Activated T-helper 9 cell treated with anti-CD3 and anti-CD28 coated beads, Interleukin-2, amount 50 U/mL, for 16 hours (primary cell): ENCODE measurements at regions not wholly inside any gene's neighbourhood (a gene's known extent, or its start where the extent isn't known, plus 50 kb on each side); places are given as distances from the start of the nearest gene placed in this dataset.

Source experiments
- DNase-seq: peaks from one replicate; pipeline ENCODE4 v3.0.0-alpha.2; 2020; ENCODE audit warnings: low read depth

DNA sequence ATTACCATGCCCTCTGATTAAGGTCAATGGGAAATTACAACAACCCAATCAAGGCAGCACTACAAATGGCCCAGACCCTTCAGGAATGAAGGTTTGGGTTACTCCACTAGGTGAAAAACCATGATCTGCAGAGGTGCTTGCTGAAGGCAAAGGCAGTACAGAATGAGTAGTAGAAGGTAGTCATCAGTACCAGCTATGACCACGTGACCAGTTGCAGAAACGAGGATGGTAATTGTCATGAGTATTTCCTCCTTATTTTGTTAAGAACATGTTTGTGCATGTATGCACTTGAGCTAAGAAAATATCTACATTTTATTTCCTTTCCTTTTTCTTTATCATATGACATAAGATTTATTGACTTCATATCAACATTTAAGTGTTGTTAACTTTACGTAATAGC lies 607.1 kb downstream of the KCNT2 start:
- DNase-seq: no peak

DNA sequence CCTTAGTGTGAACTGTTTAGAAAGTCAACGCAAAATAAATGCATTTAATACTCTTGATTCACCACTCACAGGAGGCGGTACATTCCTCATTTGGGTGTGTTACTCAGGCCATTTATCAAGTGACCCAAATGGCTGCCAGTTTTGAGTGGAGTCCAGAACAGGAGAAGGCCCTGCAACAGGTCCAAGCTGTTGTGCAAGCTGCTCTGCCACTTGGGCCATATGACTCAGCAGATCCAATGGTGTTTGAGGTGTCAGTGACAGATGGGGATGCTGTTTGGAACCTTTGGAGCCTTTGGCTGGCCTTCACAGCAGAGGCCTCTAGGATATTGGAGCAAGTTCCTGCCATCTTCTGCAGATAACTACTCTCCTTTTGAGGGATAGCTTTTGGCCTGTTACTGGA lies 609.2 kb downstream of the KCNT2 start:
- no peak for DNase-seq

DNA sequence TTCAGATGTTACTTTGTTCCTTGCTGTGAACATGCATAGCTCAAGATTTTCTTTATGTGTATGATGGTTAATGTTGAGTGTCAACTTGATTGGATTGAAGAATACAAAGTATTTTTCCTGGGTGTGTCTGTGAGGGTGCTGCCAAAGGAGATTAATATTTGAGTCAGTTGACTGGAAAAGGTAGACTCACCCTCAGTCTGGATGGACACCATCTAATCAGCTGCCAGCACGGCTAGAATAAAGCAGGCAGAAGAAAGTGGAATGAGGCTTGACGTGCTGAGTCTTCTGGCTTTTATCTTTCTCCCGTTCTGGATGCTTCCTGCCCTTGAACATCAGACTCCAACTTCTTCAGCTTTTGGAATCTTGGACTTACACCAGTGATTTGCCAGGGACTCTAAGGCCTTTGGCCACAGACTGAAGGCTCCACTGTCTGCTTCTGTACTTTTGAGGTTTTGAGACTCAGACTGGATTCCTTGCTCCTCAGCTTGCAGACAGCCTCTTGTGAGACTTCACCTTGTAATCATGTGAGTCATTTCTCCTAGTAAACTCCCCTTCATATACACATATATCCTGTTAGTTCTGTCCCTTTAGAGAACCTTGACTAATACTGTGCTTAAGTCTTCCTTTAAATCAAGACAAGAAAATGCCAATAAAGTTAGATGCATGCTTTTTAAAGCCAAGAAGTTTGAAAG lies 626.6 kb downstream of the KCNT2 start:
- DNase-seq: no peak

DNA sequence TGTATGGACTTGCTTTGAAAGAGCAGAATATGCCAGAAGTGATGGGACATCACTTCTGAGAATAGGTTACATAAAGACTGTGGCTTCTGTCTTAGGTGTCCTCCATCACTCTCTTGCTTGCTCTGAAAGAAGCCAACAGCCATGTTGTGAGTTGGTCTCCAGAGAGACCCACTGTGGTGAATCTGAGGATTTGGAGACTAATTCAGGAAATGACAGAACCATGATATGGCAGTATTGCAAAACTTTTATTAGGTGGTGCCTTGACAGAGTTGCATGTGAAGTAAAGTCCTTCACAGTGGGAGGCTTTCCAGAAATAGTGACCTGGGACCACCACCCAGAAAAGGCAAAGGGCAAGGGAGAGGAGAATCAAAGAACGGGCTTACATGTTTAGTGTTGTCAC lies 628.6 kb downstream of the KCNT2 start:
- DNase-seq: no peak

DNA sequence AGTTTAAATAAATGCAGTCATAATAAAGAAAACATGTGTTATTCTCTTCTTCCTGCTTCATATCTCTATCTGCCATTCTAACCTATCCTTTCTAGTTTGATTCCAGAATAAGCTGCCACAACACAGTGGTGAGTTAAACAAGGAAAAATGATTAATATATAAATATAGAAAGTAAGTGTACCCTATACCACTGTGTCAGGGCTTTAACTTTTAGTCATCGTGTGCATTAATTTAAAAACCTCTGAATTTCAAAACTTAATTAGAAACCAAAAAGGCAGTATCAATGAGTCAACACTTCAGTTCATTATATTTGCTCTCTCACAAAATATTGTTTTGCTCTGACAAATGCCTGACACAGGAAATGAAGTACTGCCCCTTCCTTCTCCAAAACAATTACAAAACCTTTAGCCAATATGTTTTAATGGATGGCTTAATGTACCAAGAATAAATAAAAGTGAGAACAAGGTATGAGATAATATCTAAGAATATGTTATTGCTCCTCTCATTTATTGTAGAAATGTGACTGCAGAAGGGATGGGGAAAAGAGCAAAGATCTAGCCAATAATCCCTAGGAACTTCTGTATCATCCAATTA lies 634.8 kb downstream of the KCNT2 start:
- no peak for DNase-seq

DNA sequence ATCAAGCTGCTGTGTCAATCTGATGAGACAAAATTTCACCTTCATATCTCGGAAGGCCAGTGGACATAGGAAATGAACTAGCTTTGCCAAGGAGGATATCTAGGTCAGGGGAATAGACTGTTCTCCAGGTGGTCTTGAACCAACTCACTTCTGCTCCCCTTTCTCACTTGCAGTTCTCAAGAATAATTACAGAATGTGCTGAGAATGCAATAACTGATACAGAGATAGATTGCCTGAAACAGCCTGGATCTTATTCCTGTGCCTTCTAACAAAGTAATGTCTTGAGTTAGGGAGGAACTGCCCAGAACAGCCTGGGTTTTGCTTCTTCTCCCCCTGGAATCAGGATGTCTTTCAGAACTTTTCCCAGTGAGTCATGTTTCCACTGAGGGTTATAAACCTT lies 636.7 kb downstream of the KCNT2 start:
- no peak for DNase-seq

DNA sequence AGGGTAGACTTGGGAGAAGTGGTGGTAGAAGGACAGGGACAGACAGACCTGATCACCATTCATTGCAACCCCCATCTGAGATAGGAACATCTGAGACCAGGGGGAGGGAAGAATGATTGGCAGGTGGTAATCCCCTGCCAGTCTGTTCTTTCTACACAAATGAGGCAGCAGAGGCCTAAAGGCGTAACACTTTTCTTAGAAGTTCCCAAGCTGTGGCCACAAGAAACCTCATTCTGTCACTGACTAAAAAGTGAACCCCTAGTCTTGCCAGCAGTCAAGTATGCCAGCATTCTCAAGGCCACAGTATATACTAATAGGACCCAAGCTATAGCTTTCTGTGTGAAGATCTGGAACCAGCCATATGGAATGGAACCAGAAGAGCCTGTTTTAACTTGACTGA lies 638.0 kb downstream of the KCNT2 start:
- DNase-seq: no peak

DNA sequence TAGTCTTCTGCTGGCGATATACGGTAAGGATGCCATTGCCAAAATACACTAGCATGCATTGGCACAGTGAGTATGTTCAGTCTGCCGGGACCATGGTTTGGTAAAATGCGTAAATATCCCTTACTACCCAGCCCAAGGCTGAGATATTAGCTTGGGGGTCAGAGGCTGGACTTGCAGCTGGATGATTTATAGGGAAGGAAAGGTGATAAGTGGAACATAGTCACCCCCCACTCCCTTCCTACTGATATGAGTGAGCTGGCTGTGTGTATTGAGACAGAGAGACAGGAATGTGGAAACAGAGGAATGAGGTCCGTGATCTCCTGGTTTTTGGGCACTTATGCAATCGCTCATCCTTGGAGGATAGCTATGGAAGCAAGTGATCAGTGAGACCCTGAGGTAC lies 642.8 kb downstream of the KCNT2 start:
- DNase-seq: no peak

DNA sequence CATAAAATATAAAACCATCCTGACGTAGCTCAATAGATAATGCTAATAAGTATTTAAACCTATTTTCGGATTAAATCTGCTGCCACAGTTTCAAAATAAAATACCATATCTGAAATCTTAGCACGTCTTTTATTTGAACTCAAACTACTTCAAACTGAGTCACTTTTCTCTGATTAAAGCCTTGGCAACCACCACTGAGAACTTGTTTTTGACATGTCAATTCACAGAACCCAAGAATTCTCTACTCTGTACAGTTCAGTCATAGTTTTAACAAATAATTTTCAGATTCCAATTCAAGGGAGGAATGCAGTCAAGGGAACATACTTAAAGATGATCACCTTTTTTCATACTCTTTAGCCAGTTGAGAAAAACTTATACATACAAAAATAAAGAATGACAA lies 643.2 kb downstream of the KCNT2 start:
- DNase-seq: no peak

DNA sequence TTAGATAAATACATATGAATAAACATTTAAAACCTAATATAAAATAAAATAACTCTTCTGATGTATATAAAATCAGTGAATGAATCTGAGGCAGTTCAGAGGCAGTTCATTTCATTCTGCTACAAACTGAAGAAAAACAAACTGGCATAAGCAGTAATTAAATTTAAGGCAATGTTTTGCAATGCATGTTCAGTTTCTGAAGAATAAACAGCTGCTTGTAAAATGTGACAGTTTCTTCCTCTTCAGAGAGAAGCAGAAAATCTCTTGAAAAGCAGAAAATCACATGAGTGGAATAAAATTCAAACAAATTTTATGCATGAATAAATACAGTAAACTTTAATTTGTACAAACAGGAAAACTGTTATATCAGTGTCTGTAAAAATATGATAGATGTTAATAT lies 643.7 kb downstream of the KCNT2 start:
- no peak for DNase-seq

DNA sequence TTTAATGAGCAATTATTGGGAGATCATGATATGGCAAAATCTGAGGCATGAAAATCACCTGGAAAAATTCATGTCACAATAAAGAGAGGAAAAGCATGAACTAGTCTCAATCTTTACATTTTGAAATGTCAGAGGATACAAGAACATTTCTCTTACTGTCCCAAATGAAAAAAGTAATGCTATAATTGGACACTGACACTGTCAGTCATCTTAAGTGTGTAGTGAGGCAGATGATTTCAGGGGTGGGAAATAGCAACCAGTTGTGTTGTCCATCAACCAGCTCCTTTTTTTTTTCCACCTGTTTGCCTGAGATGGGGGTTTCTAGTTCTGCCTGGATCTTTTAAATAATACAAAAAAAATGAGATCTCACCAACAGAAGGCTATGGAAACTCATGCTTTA lies 646.2 kb downstream of the KCNT2 start:
- no peak for DNase-seq

DNA sequence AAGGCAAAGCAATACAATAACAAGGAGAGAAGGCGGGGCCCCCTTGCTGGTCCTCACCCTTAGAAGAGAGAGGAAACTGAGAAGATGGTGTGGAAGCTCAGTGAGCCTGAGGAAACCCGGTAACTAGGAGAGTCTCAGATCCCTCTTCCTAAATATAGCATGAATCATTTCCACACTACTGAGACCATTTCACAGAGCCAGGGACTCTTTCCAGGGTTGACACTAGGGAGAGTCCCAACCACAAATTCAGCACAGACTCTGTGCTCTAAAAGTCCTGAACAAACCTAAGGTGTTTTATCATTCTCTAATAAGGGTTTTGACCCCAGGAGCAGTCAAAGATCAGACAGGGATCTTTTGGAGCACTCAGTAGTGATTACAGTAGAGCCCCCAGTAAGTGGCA lies 647.7 kb downstream of the KCNT2 start:
- DNase-seq: no peak

DNA sequence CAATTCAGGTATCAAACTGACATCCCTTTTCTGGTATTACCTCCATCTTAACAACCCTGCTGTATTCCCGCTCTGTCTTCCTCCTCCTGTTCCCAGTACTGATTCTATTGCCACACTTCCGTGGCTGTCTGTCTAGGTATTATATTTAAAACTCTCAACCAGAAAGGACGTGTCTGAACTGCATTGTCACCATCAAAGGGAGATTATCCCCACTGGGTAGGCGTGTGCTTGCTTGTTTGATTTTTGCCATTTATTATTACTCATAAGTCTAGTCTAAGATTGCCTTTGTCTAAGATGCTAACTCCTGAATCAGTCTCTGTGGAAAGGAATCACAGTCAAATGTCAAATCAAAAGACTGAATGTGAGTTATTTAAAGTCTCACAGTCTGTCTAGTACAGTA lies 650.1 kb downstream of the KCNT2 start:
- DNase-seq: no peak

DNA sequence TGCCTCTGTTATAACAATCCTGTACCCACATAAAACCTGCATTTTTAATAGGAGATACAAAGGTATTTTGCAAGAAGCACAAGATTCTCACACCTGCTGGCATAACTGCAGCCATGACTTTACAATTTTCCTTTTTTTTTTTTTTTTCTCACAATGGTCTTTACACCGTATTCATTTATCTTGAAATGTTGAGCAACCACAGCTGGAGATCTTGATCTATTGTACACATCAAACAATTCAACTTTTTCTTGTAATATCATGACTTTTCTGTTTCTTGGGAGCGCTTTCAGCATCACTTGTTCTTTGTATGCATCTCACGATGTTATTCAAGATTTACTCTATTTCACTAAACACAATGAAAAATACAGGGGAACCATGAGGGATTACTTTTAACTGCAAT lies 651.4 kb downstream of the KCNT2 start:
- DNase-seq: no peak

DNA sequence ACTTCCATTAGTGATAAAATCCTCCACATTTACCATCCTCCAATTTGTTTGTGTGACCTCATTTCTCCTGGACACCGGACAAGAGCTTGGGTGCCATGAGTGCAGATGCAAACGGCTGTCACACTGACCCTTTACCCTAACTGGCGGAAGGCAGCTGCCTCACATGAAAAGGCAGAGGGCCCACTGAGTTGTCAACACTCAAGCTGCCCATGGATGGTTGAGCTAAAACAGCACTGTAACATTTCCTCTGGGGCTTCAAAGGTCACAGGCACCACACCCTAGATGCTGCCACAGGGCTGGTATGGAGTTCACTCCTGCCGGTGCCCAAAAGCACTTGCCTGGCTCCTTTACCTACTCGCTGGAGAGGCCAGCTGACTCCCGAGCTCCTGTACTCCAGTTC lies 653.4 kb downstream of the KCNT2 start:
- DNase-seq: no peak

DNA sequence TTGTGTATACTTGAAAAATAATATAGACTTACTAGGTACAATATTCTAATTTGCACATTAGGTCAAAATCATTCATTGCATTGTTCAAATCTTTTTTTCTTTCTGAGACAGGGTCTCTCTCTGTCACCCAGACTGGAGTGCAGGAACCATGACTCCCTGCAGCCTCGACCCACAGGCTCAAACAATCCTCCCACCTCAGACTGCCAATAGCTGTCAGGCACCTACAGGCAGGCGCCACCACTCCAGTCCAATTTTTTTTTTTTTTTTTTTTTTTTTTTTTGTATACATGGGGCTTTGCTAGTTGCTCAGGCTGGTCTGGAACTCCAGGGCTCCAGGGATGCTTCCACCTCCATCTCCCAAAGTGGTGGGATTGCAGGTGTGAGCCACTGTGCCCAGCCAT lies 656.9 kb downstream of the KCNT2 start:
- DNase-seq: no peak

DNA sequence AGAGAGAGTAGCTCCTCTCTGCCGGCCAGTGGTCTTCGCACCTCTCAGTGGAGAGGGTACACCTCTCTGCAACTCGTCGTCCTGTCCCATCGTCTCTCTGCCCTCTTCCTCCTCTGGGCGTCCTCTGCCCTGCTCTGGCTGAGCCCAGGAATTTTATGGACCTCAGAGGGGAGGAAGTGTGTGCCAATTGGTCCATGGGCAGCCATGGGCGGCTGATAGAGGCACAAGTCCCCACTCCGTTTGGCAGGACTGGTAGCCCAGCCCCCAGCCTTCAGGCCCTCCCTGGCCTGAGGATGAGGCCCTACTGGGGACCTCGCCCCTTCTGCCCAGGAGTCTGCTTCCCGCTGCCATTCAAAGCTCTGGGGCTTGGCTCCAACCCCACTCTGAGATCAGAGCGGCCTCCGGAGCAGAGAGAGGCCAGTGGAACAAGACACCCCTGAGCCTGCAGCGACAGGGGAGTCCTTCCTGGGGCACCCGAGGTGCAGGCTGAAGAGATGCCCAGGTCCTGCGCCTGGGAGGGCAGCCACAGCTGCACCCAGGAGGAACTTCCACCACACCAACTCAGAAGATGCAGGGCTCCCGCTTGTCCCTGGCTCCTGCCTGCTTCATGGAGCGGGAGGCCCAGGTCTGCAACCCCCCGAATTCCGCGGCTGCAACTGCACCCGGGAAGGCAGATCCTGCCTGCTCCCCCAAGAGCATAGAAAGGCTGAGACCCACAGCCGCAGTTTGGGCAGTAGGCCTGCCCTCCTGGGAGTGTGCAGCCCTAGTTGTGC lies 659.9 kb downstream of the KCNT2 start:
- no peak for DNase-seq

DNA sequence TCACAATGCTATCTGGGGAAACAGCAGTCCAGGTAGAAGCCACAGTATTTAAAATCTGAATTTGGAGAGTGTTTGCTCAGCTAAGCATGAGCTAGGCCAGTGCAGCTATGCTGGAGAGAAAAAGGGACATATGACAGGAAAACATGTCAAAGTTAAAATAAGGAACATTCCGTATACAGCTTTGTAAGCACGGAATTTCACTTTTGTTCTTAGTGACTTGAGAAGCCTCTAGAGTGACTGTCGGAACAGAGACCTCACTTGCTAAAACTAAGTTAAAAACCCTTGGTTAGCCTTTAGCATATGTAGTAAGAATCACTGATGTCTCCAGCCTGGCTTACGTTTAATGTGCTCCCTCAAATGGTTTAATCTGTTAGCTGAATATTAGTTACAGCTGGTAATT lies 661.7 kb downstream of the KCNT2 start:
- DNase-seq: no peak

DNA sequence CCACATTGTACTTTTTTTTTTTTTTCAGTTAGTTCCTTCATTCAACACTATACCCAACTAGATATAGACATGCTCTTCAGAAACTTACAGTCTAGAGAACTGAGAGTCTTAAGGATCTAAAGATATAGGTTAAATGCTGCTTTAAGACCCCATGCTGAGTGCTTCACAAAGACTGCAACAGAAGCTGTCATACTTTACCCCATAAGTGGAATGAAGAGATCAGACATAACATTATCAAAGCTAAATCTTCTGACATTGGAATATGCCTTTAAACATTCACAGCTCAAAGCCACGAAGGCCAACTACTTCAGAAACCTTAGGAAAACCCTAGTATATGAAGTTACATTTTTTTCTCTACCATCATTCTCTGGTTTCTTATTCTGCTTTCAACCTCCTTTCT lies 666.4 kb downstream of the KCNT2 start:
- DNase-seq: no peak

DNA sequence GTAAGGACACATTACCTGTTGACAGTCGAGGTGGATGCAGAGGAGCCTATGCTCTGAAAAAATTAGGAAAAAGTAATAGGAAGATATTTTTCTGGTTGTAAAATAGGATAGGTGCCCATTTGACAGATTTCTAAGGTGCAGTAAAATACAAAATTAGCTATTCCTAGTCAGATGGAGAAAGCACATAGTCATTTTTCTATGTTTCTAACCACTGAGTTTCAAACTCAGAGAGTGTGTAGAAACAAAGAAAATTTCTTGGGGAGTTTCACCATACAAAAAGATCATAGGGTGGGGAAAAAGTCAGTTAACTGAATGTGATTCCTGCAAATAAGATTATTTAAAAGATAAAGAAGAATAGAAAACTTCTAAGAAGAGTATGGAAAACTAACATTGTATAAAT lies 666.9 kb downstream of the KCNT2 start:
- no peak for DNase-seq

DNA sequence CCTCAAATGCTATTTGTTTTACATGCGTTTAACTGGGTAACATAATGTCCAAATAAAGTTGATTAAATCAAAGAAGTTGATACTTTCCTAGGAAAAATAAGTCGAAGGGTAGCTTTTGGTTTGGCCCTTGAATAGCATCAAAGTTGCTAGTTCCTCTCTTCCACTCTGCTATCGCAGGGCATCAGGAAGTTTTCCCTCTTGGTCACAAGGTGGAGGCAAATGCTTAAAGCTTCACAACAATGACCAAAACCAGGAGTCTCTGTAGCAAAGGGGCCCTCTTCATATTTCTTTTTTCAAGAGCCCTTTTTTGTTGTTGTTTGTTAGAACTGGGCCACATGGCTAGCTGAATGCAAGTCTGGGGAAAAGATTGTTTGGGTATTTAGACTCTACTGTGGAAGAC lies 668.4 kb downstream of the KCNT2 start:
- DNase-seq: no peak

DNA sequence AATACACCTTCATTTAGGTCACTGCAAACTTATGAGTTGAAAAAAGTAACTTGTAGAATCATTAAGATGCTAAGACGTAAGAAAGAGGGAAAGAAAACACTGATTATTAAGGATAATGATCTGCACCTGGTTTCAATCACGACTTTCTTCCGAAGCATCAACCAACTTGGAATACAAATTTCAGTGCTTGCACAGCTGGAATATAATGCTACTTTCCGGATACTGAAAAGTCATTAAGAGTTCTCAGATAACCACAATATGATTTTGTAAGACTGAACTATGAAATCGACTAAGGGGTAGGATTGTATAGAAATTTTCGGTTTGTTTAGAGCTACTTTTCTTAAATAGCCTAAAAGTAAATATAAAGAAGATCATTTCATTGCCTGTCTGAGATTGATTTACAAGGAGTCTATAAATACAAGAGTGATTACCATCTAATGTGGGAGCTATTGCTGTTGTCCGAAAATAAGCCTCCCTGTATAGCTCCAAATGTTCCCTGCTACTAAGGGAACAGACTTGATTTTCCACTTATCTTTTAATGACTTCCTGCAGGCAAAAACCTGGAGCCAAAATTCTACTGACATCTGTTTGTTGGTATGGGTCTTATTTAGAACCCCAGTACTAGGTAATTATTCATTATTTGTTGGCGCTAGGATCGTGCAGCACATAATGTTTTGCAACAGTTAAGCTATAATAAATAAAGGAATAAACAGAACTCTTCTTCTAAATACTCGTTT lies 673.3 kb downstream of the KCNT2 start:
- DNase-seq: no peak

DNA sequence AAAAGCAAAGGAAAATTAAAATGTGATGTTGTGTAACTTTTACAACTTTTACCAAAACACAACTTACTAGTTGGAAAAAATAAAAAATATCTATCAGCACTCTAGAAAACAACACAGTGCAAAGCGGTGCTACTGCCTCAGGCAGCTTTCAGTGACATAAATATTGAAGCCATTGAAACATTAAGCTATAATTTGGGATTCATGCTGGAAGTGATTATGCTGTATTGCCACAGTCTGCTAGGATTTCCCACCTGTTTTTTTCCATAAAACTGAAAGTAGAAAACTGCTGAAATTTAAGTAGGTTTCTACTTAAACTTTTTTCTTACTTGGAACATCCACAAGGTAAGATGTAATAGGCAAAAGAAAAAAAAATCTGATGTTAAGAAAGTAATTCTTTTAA lies 674.4 kb downstream of the KCNT2 start:
- no peak for DNase-seq
